HG03159 (cell line): ENCODE measurements at regions not wholly inside any gene's neighbourhood (a gene's known extent, or its start where the extent isn't known, plus 50 kb on each side); places are given as distances from the start of the nearest gene placed in this dataset.

Experiments used
- ATAC-seq: cut with Tn5 transposase; IDR thresholded peaks from one replicate; pipeline ENCODE4 v1.9.1; 2021; ENCODE audit warnings: mild to moderate bottlenecking, moderate library complexity; ENCODE audit not compliant: unreplicated experiment

DNA sequence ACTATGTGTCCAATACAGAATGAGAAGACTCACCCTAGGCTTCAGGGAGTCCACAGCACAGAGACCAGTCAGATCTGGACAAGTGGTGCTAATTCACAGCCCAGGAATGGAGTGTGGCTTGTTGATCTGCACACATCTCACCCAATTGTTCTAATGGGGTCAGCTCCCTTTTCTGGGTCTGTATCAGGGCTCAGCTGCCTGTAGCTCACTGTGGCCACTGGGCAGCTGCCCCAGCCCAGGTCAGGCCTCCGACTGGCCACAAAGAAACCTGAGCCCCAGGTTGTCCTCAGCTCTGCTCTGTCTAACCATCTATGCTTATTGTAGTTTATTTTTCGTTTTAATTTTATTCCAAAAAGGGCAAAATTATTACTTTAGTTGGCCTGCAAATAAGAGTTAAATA lies 202.3 kb upstream of the RAB6C start:
- no peak for ATAC-seq

DNA sequence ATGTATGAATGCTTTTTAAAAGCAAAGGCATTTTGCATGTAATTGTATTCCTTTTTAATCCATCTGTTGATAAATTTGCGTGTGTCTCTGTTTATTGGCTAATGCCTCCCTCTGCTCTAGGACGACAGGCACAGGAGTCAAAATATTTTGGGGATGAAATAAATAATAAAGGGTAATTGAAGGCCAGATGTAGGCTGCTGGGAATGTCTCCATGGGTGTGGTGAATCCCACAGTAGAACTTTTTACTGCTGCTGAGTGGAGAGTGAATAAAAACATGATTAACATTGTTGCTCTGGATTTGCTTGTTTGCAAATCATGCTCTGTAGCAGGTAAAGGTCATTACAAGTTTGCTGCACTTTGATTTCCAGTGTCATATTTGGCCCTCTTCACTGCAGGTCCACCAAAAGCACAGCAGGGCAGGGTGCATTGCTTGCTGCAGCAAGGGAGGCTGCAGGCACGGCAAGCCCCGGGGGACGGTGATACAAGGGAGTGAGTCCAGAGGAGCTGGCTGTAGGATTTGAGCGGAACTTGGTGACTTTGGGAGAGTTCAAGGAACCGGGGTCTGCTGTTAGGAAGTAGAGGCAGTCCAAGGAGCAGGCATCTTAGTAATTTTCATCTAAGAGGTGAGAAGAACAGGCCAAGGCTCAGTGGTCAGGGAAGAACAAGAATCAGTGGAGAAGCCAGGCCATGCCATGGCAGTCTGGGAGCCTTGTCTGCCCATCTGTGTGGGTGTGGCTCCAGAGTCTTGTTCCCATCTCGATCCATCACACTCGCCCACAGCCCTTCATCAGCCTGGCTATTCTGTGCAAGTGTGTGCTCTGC lies 201.5 kb upstream of the RAB6C start:
- ATAC-seq, result no peak

DNA sequence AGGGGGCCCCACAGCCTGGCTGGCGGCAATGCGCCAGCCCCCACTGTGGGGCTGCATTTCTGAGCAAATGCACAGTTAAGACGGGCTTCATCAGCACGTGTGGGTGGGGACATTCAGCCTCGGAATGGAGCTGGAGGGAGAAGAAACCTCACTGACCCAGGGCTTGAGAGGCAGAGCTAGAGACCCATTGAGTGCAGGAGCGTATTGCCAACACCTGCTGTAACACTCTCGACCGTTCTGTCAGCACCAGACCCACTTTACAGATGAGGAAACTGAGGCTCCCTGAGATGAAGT lies 200.9 kb upstream of the RAB6C start:
- ATAC-seq, result no peak

DNA sequence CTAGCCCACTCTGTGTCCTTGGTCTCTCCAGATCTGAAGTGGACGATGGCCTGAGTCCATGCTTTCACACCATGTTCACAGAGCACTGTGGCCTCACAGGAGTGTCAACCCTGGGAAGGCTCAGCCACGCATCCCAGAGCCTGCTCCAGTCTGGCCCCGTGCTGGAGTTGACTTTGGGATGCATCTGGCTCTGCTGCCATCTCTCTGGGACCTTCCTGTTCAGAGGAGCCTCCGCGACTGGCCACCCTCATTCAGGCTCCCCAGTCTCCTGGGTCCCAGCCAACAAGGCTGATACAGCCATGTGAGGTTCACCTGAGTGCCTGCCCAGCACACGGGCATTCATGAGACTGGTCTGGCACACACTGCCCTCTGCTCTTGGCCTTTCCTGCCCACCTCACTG lies 199.7 kb upstream of the RAB6C start:
- ATAC-seq, result no peak

DNA sequence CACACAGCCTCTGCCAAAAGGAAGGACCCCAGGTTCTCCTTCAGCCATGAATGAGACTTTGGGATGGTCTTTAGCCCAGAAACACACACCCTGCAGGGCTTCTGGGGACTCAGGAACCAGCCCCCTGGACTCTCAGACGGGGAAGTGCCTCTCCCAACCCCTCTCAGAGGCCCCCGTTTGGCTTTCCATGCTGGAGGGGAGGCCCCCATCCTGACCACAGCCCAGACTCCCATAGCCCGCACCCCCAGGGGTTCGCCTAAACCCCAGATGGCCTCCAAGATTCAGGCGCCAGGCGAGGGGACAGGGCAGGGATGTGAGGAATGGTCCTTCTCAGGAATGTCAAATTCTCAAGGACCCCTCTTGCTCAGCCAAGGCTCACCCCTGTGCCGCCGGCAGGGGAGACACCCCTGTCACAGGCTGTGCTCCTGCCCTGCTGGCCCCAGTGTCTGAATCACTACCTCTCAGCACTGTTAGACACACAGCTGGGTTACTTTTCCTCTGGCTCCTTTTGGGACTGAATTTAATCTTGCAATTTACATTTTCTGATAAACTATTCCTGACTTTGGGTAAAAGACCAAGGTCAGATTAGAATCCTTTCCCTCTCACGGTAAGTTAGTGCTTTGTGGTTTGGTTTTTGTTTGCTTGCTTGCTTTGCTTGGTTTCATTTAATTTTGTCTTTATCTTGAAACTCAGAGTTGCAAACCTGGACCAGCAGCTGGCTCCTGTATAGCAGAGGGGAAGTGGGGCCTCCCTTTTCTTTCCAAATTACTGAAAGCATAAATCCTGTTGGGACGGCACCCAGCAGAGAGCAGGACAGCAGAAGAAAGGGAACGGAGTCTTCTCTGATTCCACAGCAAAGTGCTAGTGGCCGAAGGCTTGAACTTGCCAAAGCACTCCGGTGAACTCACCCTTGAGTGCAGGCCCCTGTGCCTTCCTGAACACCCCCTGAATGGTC lies 198.9 kb upstream of the RAB6C start:
- ATAC-seq, result no peak

DNA sequence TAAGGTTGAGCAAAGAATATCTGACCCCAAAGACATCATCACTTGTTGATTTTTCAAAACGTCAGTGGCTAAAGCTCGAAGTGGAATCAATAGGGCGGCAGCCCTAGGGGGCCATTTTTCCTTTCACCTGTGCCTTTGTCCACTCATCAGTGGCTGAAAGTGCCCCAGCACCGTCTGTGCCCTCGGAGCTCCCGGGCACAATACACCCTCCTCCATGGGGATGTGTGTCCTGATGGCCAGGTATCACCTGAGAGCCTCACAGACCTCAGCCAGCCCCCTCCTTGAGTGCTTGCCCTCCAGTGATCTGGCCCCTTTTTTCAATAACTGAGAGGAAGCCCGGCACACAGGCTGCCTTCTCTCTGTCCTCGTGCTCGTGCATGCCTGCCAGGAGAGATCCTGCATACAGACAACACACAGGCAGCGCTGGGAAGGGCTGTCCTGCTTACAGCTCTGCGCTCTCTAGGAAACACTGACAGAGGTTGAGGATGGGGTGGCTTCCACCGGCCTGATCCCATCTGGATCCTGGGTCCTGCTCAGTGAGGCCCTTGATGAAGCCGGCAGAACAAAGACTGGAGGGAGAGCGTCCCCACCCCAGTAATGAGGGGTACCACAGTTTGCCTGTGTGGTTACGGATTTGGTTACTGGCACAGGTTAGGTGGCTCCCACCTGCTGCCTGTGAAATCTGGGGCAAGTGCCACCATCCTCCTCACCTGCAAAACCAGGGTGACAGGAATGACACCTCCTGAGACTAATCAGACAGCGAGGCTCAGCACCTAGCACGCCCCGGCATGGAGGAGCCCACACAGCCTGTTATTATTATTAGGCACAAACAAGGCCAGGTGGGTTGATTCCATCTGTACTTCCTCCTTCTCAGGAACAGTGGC lies 197.5 kb upstream of the RAB6C start:
- no peak for ATAC-seq

DNA sequence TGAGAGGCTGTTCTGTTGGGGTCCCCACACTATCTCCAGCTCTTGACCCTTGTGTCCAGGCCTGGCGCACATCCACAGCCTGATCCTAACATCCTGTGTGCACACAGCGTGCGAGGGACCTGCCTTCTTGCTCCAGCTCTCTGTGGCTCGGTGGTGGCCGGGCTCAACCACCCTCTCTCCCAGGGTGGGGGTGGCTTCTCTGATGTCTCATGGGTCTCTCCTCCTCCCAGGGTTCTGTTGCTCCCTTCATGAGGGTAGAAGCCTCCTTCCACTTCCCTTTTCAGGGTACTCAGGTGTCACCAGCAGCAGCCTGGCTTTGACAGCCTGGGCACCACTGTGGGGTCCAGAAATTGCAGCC lies 196.9 kb upstream of the RAB6C start:
- no peak for ATAC-seq

DNA sequence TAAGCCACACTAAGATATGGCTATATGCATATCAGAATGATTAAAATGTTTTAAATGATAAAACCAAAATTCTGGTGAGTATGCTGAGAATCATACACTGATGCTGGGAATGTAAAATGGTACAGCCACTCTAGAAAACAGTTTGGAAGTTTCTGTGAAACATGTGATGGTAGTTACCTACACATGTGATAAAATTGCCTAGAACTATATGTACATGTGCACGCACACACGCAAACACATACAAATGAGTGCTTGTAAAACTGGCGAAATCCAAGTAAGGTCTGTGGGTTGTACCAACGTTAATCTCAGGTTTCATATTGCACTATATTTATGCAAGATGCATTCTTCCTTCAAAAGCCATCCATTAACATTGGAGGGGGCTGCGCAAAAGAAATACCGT lies 195.0 kb upstream of the RAB6C start:
- no peak for ATAC-seq

DNA sequence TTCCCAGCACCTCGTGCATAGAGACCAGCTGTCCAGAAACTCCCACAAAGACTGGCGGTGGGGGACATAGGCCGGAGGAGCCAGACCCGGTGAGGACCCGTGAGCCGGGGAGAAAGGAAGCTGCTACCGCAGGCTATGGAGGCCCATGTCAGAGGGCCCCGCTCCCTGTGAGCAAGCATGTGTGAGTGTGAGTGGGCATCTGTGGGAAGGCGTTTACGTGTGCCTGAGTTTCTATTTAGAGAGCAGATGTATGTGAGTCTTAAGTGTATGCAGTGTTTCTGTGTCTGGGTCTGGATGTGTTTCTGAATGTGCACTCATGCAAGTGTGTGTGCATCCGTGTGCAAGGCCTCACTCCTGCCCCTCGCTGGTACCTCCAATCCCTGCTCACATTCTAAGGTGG lies 187.8 kb upstream of the RAB6C start:
- ATAC-seq, result no peak

DNA sequence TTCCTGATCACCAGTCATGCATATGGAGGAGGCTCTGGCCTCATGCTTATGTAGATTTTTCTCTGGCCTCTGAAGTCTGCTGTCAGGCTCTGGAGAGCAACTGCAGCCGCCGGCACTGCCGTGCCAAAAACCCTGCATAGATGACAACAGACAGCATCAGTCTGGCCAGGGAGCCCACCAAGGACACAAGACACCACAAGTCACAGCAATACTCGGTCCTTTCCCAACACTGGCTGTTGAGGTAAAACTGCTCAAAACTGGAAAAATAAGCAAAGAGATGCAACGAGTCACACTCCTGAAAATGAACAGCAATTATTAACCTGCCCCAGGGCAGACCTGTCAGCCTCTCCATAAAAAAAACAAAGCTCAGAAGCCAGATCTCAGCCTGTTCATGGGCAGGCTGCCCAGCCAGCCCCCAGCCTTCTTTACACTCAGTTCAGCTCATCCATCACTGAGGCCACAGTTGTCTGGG lies 186.0 kb upstream of the RAB6C start:
- ATAC-seq, result no peak

DNA sequence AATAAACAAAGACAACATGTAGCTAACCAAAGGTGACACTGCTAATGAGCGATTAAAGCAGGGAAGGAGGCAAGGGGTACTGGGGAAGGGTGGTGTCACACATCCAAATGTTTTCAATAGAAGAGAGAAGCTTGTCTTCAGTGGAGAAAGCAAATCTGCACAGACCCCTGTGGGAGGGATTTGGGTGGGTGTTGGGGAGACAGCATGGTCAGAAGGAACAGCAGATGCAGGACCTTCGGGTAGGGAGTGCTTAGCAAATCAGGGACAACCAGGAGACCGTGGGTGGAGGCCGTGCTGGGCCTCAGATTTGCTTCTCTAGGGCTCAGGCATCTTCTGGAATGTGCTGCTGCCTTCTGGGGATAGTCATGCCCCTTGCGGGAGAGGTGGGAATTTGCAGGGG lies 185.3 kb upstream of the RAB6C start:
- no peak for ATAC-seq

DNA sequence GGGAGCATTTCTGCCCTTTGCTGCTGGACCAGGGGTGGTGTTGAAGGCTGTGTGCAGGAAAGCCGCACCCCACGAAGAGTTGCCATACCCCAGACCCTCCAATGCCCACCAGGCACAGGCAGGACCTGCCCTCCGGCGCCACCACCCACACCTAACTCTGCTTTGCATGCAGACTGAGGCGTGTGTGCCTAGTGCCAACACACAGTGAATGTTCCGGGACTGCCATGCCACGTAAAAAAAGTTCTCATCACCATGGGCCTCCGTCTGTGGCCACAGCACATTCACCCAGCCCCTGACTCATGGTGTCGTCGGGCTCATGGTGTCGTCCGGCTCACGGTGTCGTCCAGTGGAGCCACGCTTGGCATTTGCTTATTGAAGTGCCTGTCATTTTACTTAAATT lies 184.9 kb upstream of the RAB6C start:
- ATAC-seq, result no peak

DNA sequence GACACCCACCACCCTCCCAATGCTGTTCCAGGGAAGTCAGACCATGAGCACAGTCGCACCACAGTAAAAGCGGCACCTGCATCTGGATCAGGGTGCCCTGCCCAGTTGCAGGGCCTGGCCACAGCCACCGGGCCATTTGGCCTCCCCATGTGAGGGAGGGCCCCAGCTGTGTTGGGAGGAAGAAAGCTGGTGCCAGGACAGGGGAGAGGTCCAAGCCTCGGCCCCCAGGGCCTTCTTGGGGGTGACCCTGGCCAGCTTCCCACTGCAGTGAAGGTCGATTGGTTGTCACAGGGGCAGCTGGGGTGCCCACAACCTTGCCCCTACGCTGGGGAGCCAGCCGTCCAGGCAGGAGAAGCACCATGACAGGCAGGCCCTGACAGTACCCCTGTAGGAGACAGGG lies 183.2 kb upstream of the RAB6C start:
- ATAC-seq, result no peak

DNA sequence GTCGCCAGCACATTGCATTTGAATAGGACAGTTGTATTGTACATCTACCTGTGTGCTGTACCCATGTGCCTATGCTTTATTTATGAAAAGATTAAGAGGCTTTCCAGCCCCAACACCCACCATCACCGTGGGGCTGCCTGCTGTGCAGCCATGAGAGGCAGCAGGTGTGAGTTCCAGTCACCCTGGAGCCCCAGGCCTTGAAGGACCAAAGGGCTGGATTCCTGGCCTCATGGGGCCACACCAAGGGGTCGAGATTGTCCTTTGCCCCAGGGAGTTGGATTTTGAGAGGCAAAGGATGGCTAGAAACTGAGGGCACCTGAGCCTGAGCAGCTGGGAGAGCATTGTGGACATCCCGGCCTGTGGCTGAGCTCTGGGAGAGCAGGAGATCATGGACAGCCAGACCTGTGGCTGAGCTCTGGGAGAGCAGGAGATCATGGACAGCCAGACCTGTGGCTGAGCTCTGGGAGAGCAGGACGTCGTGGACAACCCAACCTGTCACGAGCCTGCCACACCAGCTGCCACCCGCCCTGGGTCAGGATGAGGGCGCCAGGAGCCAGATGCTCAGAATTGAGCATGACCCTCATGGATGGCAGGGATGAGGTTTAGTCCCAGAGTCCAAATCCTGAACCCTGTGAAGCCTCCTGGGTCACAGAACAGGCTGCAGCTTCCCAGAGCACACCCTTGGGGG lies 182.5 kb upstream of the RAB6C start:
- ATAC-seq, result no peak

DNA sequence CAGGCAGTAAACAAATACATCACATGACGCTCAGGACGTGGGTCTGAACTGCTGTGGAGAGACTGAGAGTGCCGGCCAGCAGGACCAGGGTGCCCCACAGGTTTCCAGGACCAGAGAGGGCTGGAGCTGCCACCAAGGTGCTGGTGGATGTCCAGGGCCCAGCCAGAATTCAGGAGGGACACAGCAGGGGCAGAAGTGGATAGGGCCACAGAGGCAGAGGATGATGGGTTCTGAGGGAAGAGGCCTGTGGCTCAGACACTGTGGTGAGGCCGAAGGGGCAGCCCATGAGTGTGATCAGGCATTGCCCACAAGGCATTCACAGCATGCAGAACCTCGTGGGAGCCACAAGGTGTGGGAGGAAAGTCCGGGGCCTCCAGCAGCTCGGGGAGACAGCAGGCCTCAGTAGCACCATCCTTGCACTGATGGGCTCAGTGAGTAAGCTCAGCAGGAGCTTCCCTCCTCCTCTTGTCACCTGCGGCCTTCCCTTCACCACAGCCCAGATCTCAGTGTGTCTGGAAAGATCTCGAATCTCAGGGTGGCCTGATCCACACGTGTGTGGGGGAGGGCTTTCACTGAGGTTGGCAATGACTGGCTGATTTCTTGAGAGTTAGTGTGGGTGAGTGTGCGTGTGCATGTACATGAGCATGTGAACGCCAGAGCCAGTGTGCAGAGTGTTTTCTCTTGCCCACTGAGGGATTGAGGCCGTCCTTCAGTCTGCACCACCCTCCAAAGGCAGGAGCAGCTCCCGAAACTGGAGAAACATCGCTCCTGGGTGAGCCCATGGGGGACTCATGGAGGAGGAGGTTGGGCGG lies 181.8 kb upstream of the RAB6C start:
- ATAC-seq, result no peak

DNA sequence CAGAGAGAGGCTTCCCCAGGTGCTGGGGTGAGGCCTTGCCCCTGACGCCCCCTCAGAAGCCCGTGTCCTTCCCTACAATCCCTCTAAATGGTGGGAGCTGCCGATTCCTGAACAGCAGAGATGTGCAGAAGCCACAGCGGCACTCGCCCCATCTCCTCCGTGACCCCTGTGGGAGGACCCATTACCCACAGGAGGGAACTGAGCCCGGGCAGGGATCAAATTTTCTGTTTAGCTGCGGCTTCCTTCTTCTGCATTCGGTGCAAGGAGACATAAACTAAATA lies 181.2 kb upstream of the RAB6C start:
- ATAC-seq, result no peak

DNA sequence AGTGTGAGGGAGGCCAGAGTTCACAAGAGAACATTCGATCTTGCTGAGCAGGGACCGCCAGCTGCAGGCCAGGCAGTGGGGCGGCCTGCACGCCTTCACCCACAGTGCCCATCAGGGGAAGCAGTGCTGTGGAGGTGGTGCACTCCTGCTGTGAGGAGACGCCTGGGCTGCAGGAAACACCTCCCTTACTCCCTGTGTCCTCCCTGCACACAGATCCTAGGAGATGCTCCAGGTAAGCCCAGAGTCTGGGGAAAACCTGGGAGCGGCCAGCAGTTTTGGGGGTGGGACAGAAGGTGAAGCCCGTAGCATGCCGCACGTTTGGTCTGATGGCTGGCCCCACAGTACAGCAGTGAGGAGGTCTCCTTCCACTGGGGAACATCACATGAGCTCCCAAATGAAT lies 180.8 kb upstream of the RAB6C start:
- no peak for ATAC-seq

DNA sequence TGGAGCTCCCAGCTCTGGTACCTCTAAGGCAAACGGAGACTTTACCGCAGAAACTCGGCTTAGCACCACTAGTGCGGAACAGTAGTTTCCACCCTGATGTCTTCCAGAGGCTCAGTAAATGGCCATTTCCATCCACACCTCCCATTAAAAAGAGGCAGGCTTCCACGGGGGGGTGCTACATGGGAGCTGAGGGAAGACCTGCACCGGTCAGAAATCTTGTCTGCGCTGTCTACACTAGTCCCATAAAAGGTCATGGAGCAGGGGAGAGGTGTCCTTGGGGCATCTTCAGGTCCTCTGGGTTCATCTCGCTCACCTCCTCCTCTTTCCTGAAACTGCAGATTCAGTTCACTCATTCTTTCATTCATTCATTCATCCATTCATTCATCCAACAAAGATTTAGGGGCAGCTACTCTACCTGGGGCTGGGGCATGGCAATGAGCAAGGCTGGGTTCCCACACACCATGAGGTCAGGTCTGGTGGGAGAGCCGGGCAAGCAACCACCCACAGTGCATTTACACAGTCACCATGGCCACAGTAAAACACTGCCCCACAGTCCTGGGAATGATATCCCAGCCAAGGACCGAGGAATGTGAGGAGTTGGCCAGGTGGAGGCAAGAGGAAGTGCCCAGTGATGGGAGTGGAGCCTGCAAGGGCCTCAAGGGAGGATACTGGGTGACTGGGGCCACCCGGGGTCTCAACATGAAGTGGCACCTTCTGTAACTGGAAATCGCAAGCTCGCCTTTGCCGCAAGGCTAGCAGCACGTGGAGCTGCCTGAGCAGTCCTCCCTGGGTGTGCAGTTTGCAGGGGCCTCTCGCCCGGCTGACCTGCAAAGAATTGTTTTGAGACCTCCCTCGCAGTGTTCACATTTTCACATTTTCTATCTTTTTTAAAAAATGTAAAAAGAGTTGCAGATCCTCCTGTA lies 180.2 kb upstream of the RAB6C start:
- no peak for ATAC-seq

DNA sequence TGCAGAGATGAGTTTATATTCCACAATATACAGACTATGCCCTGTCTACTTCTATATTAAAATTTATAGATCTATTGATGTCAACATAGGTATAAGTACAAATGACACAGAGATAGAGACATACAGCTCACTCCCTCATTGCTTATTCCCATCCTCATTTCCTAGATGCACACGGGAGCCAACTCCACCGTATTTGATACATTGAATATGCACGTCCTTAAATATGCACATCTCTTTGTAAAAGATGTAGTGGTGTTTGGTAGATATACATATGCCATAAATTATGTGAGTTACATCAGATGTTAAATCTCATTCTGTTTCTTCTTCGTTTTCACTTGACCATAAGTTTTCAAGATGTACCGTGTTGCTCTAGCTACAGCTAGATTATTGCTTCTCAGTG lies 179.2 kb upstream of the RAB6C start:
- no peak for ATAC-seq
